GM12878 (cell line): ENCODE measurements at regions not wholly inside any gene's neighbourhood (a gene's known extent, or its start where the extent isn't known, plus 50 kb on each side); places are given as distances from the start of the nearest gene placed in this dataset.

Experiments used
- ASH2L ChIP-seq: fragments of 300-600, 200-600 bp; sonication (generic); IDR thresholded peaks from 2 replicates; pipeline ENCODE4 v1.6.1; 2017; ENCODE audit warnings: low read depth, mild to moderate bottlenecking, borderline replicate concordance
- CEBPB ChIP-seq, 2 experiments: fragments of 150-350 bp in 1 of 2; IDR thresholded peaks; 2 replicates each; pipeline ENCODE4 v1.6.1; 2012 to 2014; ENCODE audit warnings: low read depth in 2 of 2, low read length in 2 of 2, borderline replicate concordance in 1 of 2, inconsistent platforms in 1 of 2
- CREM ChIP-seq: IDR thresholded peaks from 2 replicates; pipeline ENCODE4 v1.6.1; 2014; ENCODE audit warnings: antibody characterized with exemption, low read depth
- E2F8 ChIP-seq: fragments of 450-650 bp; IDR thresholded peaks from 2 replicates; pipeline ENCODE4 v1.6.1; 2018; ENCODE audit warnings: mild to moderate bottlenecking, low read depth, moderate library complexity; ENCODE audit not compliant: partially characterized antibody
- FOS ChIP-seq: IDR thresholded peaks from 3 replicates; pipeline ENCODE4 v1.6.1; 2011; ENCODE audit warnings: borderline replicate concordance; ENCODE audit not compliant: insufficient read length; ENCODE audit errors: extremely low read depth
- MYB ChIP-seq: fragments of 150-350 bp; IDR thresholded peaks from 2 replicates; pipeline ENCODE4 v1.6.1; 2014; ENCODE audit warnings: mild to moderate bottlenecking, low read depth, low read length, borderline replicate concordance
- NFXL1 ChIP-seq: fragments of 450-650 bp; IDR thresholded peaks from 2 replicates; pipeline ENCODE4 v1.6.1; 2017; ENCODE audit warnings: antibody characterized with exemption, mild to moderate bottlenecking, borderline replicate concordance
- NFYA ChIP-seq: IDR thresholded peaks from 2 replicates; pipeline ENCODE4 v1.6.1; 2011; ENCODE audit warnings: low read depth, mild to moderate bottlenecking, low read length, improper control_type of control experiment, borderline replicate concordance
- NKRF ChIP-seq: fragments of 450-650 bp; conservative IDR thresholded peaks from 2 replicates; pipeline ENCODE4 v1.6.1; 2017; ENCODE audit warnings: mild to moderate bottlenecking, moderate library complexity
- PAX5 ChIP-seq: IDR thresholded peaks from 2 replicates; pipeline ENCODE4 v1.6.1; 2011; ENCODE audit warnings: low read depth, low read length, borderline replicate concordance
- PML ChIP-seq: IDR thresholded peaks from 2 replicates; pipeline ENCODE4 v1.6.1; 2012; ENCODE audit warnings: low read length, inconsistent platforms
- RELA ChIP-seq: fragments of 450-650 bp; IDR thresholded peaks from 2 replicates; pipeline ENCODE4 v1.8.0; 2014; ENCODE audit warnings: borderline replicate concordance; ENCODE audit not compliant: partially characterized antibody
- RELB ChIP-seq: fragments of 450-650 bp; IDR thresholded peaks from 2 replicates; pipeline ENCODE4 v1.6.1; 2017; ENCODE audit warnings: low read depth, mild to moderate bottlenecking, moderate library complexity
- RFX5 ChIP-seq: IDR thresholded peaks from 2 replicates; pipeline ENCODE4 v1.6.1; 2011; ENCODE audit warnings: low read depth, low read length, improper control_type of control experiment
- SMAD1 ChIP-seq: fragments of 450-650 bp; IDR thresholded peaks from 2 replicates; pipeline ENCODE4 v1.6.1; 2018; ENCODE audit warnings: mild to moderate bottlenecking, low read depth; ENCODE audit not compliant: partially characterized antibody
- SMARCA5 ChIP-seq: fragments of 450-650 bp; IDR thresholded peaks from 2 replicates; pipeline ENCODE4 v1.6.1; 2017; ENCODE audit warnings: mild to moderate bottlenecking
- SPI1 ChIP-seq: IDR thresholded peaks from 2 replicates; pipeline ENCODE4 v1.6.1; 2011; ENCODE audit warnings: low read depth, mild to moderate bottlenecking, low read length, moderate library complexity, borderline replicate concordance; ENCODE audit not compliant: insufficient read depth
- SREBF1 ChIP-seq: IDR thresholded peaks from 2 replicates; pipeline ENCODE4 v1.6.1; 2012; ENCODE audit warnings: mild to moderate bottlenecking, low read length
- SUZ12 ChIP-seq: fragments of 200-600 bp; sonication (generic); IDR thresholded peaks from one replicate; pipeline ENCODE4 v1.6.1; 2018; ENCODE audit warnings: antibody characterized with exemption, mild to moderate bottlenecking; ENCODE audit not compliant: unreplicated experiment
- ZNF687 ChIP-seq: fragments of 450-650 bp; IDR thresholded peaks from 2 replicates; pipeline ENCODE4 v1.6.1; 2017; ENCODE audit warnings: mild to moderate bottlenecking, moderate library complexity

- TF ChIP-seq ZNF687 (no peak), SMARCA5 (no peak), CREM (peak; percentile 62; the same call in 1 of the 2 replicates), FOS (no peak), RFX5 (no peak), PML (no peak; the same call in 1 of the 2 replicates), CEBPB (IDR thresholded peaks at IDR 0.05; ENCODE audit: borderline replicate concordance in 1 of 2, low read depth in 2 of 2, low read length in 2 of 2) (0 out of 4 replicates have a peak, but pooled peaks of 1 of the 2 experiments have one; percentile 70), SMAD1 (no peak), SUZ12 (no peak), NKRF (no peak), MYB (no peak), NFYA (no peak), NFXL1 (no peak), ASH2L (no peak), SREBF1 (no peak), E2F8 (no peak), SPI1 (no peak), PAX5 (no peak), RELA (no peak), RELB (no peak)
Observed at GRCh38 chr2:147297820-147298219, 547.0 kb upstream of the ACVR2A start (continued).
